Ectodermal cell (in vitro differentiated cells): ENCODE measurements at regions not wholly inside any gene's neighbourhood (a gene's known extent, or its start where the extent isn't known, plus 50 kb on each side); places are given as distances from the start of the nearest gene placed in this dataset.

Source experiments
- H3K27ac ChIP-seq: 2 replicates; pipeline ENCODE4 v1.7.0; 2013; ENCODE audit warnings: mild to moderate bottlenecking, low read depth, low read length; ENCODE audit not compliant: insufficient read depth, poor library complexity, severe bottlenecking
- H3K27me3 ChIP-seq: 2 replicates; pipeline ENCODE4 v1.7.0; 2013; ENCODE audit warnings: mild to moderate bottlenecking, low read length; ENCODE audit not compliant: insufficient read depth, control insufficient read depth, poor library complexity, severe bottlenecking
- H3K36me3 ChIP-seq: one replicate; pipeline ENCODE4 v1.7.0; 2013; ENCODE audit warnings: low read length; ENCODE audit not compliant: control insufficient read depth, insufficient read depth
- H3K4me1 ChIP-seq: one replicate; pipeline ENCODE4 v1.7.0; 2013; ENCODE audit warnings: low read length; ENCODE audit not compliant: control insufficient read depth, insufficient read depth
- H3K4me3 ChIP-seq: 2 replicates; pipeline ENCODE4 v1.7.0; 2013; ENCODE audit warnings: low read depth, low read length, control low read depth; ENCODE audit not compliant: insufficient read depth
- H3K9me3 ChIP-seq: 2 replicates; pipeline ENCODE4 v1.7.0; 2013; ENCODE audit warnings: mild to moderate bottlenecking, low read length, moderate library complexity; ENCODE audit not compliant: control insufficient read depth
- WGBS, 2 experiments: methylation state at CpG; one replicate each; pipeline ENCODE4 v1.1.7; 2013; ENCODE audit warnings: missing lambda C conversion rate in 2 of 2; 5-methylcytosine and 5-hydroxymethylcytosine counted together

- Histone ChIP-seq H3K4me3 (no peak overlapping the region), H3K9me3 (no peaks in the 10 kb centered on the region), H3K4me1 (no peaks in the 10 kb centered on the region), H3K27ac (no peak overlapping the region), H3K27me3 (no peaks in the 10 kb centered on the region), H3K36me3 (no peaks in the 10 kb centered on the region)
- WGBS, 2 experiments: 92 to 94% methylated on average over 8 of the region's 8 CpGs
Measured at GRCh38 chr7:155878674-155879073, 66.4 kb upstream of the SHH start.

DNA sequence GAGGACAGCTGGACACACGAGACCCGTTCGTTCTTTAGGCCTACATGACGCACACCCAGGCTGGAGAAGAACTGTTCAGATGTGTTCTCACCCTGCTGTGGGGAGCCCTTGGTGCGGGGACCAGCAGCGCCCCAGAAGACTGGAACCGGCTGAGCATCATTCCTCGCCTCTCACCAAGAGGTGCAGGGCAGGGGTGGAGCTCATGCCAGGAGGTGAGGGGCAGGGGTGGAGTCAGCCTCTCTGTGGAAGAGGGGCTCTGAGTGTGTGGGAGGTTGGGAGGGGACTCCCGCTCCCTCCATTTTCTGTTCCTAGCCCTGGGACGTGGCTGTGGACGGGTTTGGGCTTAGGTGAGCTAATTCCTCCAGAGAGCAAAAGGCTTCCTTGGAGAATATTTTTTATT is 66.0 kb upstream of the SHH start:
- Histone ChIP-seq H3K4me3 (no peak overlapping the region), H3K36me3 (no peaks in the 10 kb centered on the region), H3K27ac (no peak overlapping the region), H3K9me3 (no peaks in the 10 kb centered on the region), H3K4me1 (no peaks in the 10 kb centered on the region), H3K27me3 (no peaks in the 10 kb centered on the region)
- WGBS, 2 experiments: 92% methylated on average over 11 of the region's 11 CpGs

- no peaks in the 10 kb centered on the region for H3K36me3 ChIP-seq
- no peak overlapping the region for H3K4me3 ChIP-seq
- no peaks in the 10 kb centered on the region for H3K27me3 ChIP-seq
- no peaks in the 10 kb centered on the region for H3K4me1 ChIP-seq
- H3K9me3 ChIP-seq: no peaks in the 10 kb centered on the region
- H3K27ac ChIP-seq: no peak overlapping the region
- 86 to 96% methylated on average over 1 to 2 of the region's 2 CpGs for whole genome bisulfite sequencing, 2 experiments
Measured at GRCh38 chr7:155877167-155877566, 64.9 kb upstream of the SHH start.

- Histone ChIP-seq H3K4me1 (no peaks in the 10 kb centered on the region), H3K27me3 (no peaks in the 10 kb centered on the region), H3K4me3 (no peak overlapping the region), H3K27ac (no peak overlapping the region), H3K36me3 (no peaks in the 10 kb centered on the region), H3K9me3 (no peaks in the 10 kb centered on the region)
- 88 to 92% methylated on average over 3 of the region's 3 CpGs for WGBS, 2 experiments
Measured at GRCh38 chr7:155874411-155874810, 62.1 kb upstream of the SHH start.

- H3K4me1 ChIP-seq: no peaks in the 10 kb centered on the region
- H3K36me3 ChIP-seq: no peaks in the 10 kb centered on the region
- H3K27ac ChIP-seq: no peak overlapping the region
- H3K9me3 ChIP-seq: no peaks in the 10 kb centered on the region
- no peak overlapping the region for H3K4me3 ChIP-seq
- no peaks in the 10 kb centered on the region for H3K27me3 ChIP-seq
- WGBS, 2 experiments: 87 to 88% methylated on average over 6 of the region's 6 CpGs
Measured at GRCh38 chr7:155874010-155874409, 61.7 kb upstream of the SHH start.

DNA sequence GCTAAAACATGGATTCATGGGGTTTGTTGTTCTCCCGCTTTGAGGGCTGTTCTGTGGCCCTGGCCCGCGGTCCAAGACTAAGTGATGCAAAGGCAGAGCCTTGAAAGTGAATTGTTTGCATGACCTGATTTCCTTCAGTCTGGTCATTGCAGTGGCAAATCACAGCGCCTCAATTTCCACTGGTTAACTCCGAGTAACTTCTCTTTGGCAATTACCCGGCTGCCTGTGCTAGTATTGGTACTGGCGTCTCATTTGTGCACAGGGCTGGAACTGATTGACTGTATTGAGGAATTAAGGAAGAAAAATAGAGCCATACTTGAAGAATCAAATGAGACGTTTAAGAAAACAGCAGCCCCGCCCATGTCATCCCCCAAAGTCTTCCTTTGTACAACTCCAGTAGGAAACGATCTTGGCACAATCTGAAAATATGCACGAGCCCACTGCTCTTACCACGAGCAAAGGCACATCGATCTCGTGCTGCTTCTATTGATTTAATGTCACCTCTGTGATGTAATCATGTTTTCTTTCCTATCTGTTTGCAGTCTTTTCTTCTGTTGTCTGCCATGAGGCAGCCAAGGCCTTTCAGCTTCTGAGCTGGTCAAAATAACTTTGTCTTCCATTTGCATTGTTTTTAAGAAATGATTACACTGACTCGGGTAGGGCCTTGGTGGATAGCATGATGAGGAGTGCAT is 60.6 kb upstream of the SHH start:
- Histone ChIP-seq H3K4me3 (no peak overlapping the region), H3K27ac (no peak overlapping the region), H3K4me1 (no peaks in the 10 kb centered on the region), H3K36me3 (no peaks in the 10 kb centered on the region), H3K27me3 (no peaks in the 10 kb centered on the region), H3K9me3 (no peaks in the 10 kb centered on the region)
- WGBS, 2 experiments: 85 to 87% methylated on average over 15 of the region's 15 CpGs

GRCh38 chr7:155871211-155871610 is 58.9 kb upstream of the SHH start:
- no peak overlapping the region for H3K27ac ChIP-seq
- no peaks in the 10 kb centered on the region for H3K27me3 ChIP-seq
- no peak overlapping the region for H3K4me3 ChIP-seq
- 93 to 96% methylated on average over 7 of the region's 7 CpGs for WGBS, 2 experiments
- no peaks in the 10 kb centered on the region for H3K36me3 ChIP-seq
- H3K9me3 ChIP-seq: no peaks in the 10 kb centered on the region
- no peaks in the 10 kb centered on the region for H3K4me1 ChIP-seq

- Histone ChIP-seq H3K4me1 (no peaks in the 10 kb centered on the region), H3K36me3 (no peaks in the 10 kb centered on the region), H3K27ac (no peak overlapping the region), H3K27me3 (no peaks in the 10 kb centered on the region), H3K9me3 (no peaks in the 10 kb centered on the region), H3K4me3 (no peak overlapping the region)
- 84 to 86% methylated on average over 16 of the region's 16 CpGs for WGBS, 2 experiments
Measured at GRCh38 chr7:155870334-155871180, 58.3 kb upstream of the SHH start.

GRCh38 chr7:155869784-155870076 is 57.5 kb upstream of the SHH start:
- no peak overlapping the region for H3K4me3 ChIP-seq
- H3K27ac ChIP-seq: no peak overlapping the region
- 95% methylated on average over 13 of the region's 13 CpGs for WGBS, 2 experiments
- no peaks in the 10 kb centered on the region for H3K36me3 ChIP-seq
- no peaks in the 10 kb centered on the region for H3K9me3 ChIP-seq
- H3K27me3 ChIP-seq: no peaks in the 10 kb centered on the region
- H3K4me1 ChIP-seq: no peaks in the 10 kb centered on the region

DNA sequence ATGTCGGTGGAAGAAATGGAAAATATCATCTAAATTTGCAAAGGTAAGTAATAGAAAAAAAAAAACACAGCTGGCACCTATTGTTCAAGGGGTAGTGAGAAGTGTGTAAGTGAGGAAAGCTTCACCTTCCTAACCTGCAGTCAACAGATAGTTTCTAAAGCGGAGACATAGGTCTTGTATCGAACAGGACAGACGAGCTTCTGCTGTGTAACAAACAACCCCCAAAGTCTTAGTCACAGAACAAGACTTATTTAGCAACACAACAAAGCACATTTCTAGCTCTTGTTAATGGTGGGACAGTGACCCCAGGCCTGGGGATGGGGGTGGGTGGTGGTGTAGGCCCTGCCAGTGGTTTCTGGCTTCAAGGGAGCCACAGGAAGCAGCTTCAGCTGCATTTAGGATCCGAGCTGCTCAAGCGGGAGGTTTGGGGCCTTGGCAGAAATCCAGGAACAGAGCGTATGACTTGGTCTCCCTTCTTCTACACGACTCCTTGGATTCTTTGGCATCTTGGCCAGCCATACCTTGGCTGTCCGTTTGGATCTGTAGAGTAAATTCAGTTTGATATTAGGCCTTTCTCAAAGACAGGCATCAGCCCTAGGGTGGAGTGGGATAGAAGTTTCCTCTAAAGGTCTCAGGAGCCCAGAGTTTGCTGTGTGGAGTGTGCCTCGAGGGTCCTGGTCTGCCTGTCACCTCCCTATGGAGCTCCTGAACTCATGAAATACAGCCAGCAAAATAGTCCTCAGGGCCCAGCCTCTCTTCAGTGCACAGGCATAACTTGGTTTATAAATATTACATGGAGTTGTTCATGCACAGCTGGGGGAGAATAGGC is 56.9 kb upstream of the SHH start:
- H3K27ac ChIP-seq: no peak overlapping the region
- H3K27me3 ChIP-seq: no peaks in the 10 kb centered on the region
- no peaks in the 10 kb centered on the region for H3K9me3 ChIP-seq
- H3K4me1 ChIP-seq: no peaks in the 10 kb centered on the region
- no peaks in the 10 kb centered on the region for H3K36me3 ChIP-seq
- no peak overlapping the region for H3K4me3 ChIP-seq
- 92 to 95% methylated on average over 10 of the region's 10 CpGs for WGBS, 2 experiments
